ENCODE measurements at regions not wholly inside any gene's neighbourhood (a gene's known extent, or its start where the extent isn't known, plus 50 kb on each side); places are given as distances from the start of the nearest gene placed in this dataset.
A peak's percentile ranks its signal among the peaks of the same experiment; 100 is the strongest.

- 82 to 85% (median 83%) methylated on average over 7 of the region's 7 CpGs for WGBS, 3 donors
- Histone ChIP-seq H3K4me3 (no peak overlapping the region), H3K27me3 (no peaks in the 10 kb centered on the region), H3K27ac (no peak overlapping the region), H3K9me3 (no peaks in the 10 kb centered on the region), H3K4me1 (ENCODE audit: insufficient read depth) (peaks cover 4% of the 10 kb centered on the region), H3K36me3 (no peaks in the 10 kb centered on the region)
- no peak for DNase-seq
- TF ChIP-seq CTCF (IDR thresholded peaks at IDR 0.05) (no peak), POLR2A (IDR thresholded peaks at IDR 0.05) (no peak), EP300 (IDR thresholded peaks at IDR 0.05) (no peak)
- intact Hi-C loops (cut with DNase I) = loop anchor here in 2 of 4 donors (2.0 to 10.0 kb wide), 3 partner anchors 90 to 202 kb away; no protein-coding TSS in a partner anchor
Measured at GRCh38 chr1:116852367-116852766, 57.3 kb upstream of the PTGFRN start.

DNA sequence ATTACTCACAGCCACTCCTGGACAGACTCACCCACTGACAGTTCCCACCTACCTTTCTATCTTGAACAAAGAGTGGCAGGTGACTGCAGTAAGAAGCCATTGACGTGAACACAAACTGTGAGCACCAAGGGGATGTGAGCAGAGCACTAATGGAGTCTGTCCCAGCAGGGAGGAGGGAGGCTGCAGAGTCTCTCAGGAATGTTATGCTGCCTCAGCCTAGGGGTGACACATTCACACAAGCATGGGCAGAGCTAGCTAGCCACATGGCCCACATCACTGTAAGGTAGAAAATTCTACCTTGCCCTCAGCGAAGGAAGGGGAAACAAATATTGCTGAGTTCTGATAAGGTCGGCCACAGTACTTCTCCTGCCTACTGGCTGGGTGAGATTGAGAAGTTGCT is 56.8 kb upstream of the PTGFRN start:
- H3K36me3 ChIP-seq = no peaks in the 10 kb centered on the region
- no peak for TF ChIP-seq EP300 (IDR thresholded peaks at IDR 0.05)
- no peak for TF ChIP-seq CTCF (IDR thresholded peaks at IDR 0.05)
- TF ChIP-seq POLR2A (IDR thresholded peaks at IDR 0.05) = no peak
- H3K4me1 ChIP-seq (ENCODE audit: insufficient read depth) = peaks cover 4% of the 10 kb centered on the region
- no peak overlapping the region for H3K4me3 ChIP-seq
- WGBS, 3 donors = 83 to 90% (median 83%) methylated on average over 3 of the region's 3 CpGs
- no peaks in the 10 kb centered on the region for H3K9me3 ChIP-seq
- H3K27ac ChIP-seq = no peak overlapping the region
- intact Hi-C loops (cut with DNase I) = loop anchor here in 2 of 4 donors (2.0 to 10.0 kb wide), 3 partner anchors 89 to 202 kb away; no protein-coding TSS in a partner anchor
- no peaks in the 10 kb centered on the region for H3K27me3 ChIP-seq
- no peak for DNase-seq

GRCh38 chr1:116853680-116854402 is 55.9 kb upstream of the PTGFRN start:
- Histone ChIP-seq H3K9me3 (no peaks in the 10 kb centered on the region), H3K36me3 (no peaks in the 10 kb centered on the region), H3K4me3 (no peak overlapping the region), H3K27me3 (no peaks in the 10 kb centered on the region), H3K4me1 (ENCODE audit: insufficient read depth) (peaks cover 4% of the 10 kb centered on the region), H3K27ac (no peak overlapping the region)
- no peak for DNase-seq
- intact Hi-C loops (cut with DNase I) = loop anchor here in 2 of 4 donors (2.0 to 10.0 kb wide), 3 partner anchors 88 to 201 kb away; no protein-coding TSS in a partner anchor
- 48 to 60% (median 60%) methylated on average over 4 of the region's 4 CpGs for WGBS, 3 donors
- TF ChIP-seq EP300 (IDR thresholded peaks at IDR 0.05) (no peak), POLR2A (IDR thresholded peaks at IDR 0.05) (no peak), CTCF (IDR thresholded peaks at IDR 0.05) (no peak)

DNA sequence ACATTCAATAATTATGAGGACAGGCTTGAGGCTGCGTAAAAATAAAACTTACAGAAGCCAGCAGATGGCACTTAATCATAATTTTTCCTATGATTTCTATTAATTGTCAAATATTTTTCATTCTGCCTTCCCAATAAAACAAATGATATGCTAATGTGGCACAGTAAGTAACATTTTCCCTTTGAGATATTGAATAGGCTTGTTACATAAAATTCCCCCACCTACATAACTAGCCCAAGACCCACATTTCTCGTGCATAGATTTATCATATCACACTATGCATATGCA is 55.4 kb upstream of the PTGFRN start:
- Histone ChIP-seq H3K27ac (no peak overlapping the region), H3K4me3 (no peak overlapping the region), H3K4me1 (ENCODE audit: insufficient read depth) (peaks cover 4% of the 10 kb centered on the region), H3K36me3 (no peaks in the 10 kb centered on the region), H3K9me3 (no peaks in the 10 kb centered on the region), H3K27me3 (no peaks in the 10 kb centered on the region)
- 53 to 60% (median 59%) methylated on average over 2 of the region's 2 CpGs for WGBS, 3 donors
- TF ChIP-seq CTCF (IDR thresholded peaks at IDR 0.05) (peak in 1 of 3 donors; percentile 14), EP300 (IDR thresholded peaks at IDR 0.05) (no peak)
- intact Hi-C loops (cut with DNase I) = loop anchor here in 2 of 4 donors (5.0 to 10.0 kb wide), 2 partner anchors 88 to 200 kb away; no protein-coding TSS in a partner anchor
- no peak for DNase-seq
